ENCODE measurements at regions not wholly inside any gene's neighbourhood (a gene's known extent, or its start where the extent isn't known, plus 50 kb on each side); places are given as distances from the start of the nearest gene placed in this dataset.

- TF ChIP-seq CTCF (IDR thresholded peaks at IDR 0.05) (no peak), POLR2A (IDR thresholded peaks at IDR 0.05) (no peak)
Measured at GRCh38 chr3:21259896-21260295, 491.1 kb downstream of the ZNF385D start.

Measured in testis (tissue), 2 donors.